ENCODE measurements at regions not wholly inside any gene's neighbourhood (a gene's known extent, or its start where the extent isn't known, plus 50 kb on each side); places are given as distances from the start of the nearest gene placed in this dataset.

GRCh38 chr7:50166997-50167965 lies 74.2 kb upstream of the ZPBP start:
- no peak for DNase-seq (ENCODE audit: low spot score)

- DNase-seq (ENCODE audit: low spot score), result no peak
Measured at GRCh38 chr7:50164559-50165170, 71.6 kb upstream of the ZPBP start.

- no peak for DNase-seq (ENCODE audit: low spot score)
Measured at GRCh38 chr7:50160206-50160605, 67.2 kb upstream of the ZPBP start.

- no peak for DNase-seq (ENCODE audit: low spot score)
Measured at GRCh38 chr7:50159154-50159553, 66.1 kb upstream of the ZPBP start.

- DNase-seq (ENCODE audit: low spot score), result no peak
Measured at GRCh38 chr7:50156706-50157105, 63.7 kb upstream of the ZPBP start.

GRCh38 chr7:50156163-50156562 lies 63.1 kb upstream of the ZPBP start:
- no peak for DNase-seq (ENCODE audit: low spot score)

GRCh38 chr7:50155755-50156154 lies 62.7 kb upstream of the ZPBP start:
- DNase-seq (ENCODE audit: low spot score), result no peak

GRCh38 chr7:50153995-50154394 lies 60.9 kb upstream of the ZPBP start:
- no peak for DNase-seq (ENCODE audit: low spot score)

GRCh38 chr7:50153148-50153547 lies 60.1 kb upstream of the ZPBP start:
- no peak for DNase-seq (ENCODE audit: low spot score)

GRCh38 chr7:50152486-50152885 lies 59.4 kb upstream of the ZPBP start:
- DNase-seq (ENCODE audit: low spot score), result no peak

GRCh38 chr7:50151661-50152060 lies 58.6 kb upstream of the ZPBP start:
- no peak for DNase-seq (ENCODE audit: low spot score)

- DNase-seq (ENCODE audit: low spot score), result no peak
Measured at GRCh38 chr7:50151001-50151400, 58.0 kb upstream of the ZPBP start.

GRCh38 chr7:50149369-50149768 lies 56.3 kb upstream of the ZPBP start:
- DNase-seq (ENCODE audit: low spot score), result no peak

GRCh38 chr7:50147951-50148808 lies 55.1 kb upstream of the ZPBP start:
- no peak for DNase-seq (ENCODE audit: low spot score)

GRCh38 chr7:50146692-50147091 lies 53.6 kb upstream of the ZPBP start:
- DNase-seq (ENCODE audit: low spot score), result no peak

GRCh38 chr7:50145801-50146338 lies 52.8 kb upstream of the ZPBP start:
- DNase-seq (ENCODE audit: low spot score), result no peak

- no peak for DNase-seq (ENCODE audit: low spot score)
Measured at GRCh38 chr7:50145226-50145625, 52.2 kb upstream of the ZPBP start.
